Neural cell (in vitro differentiated cells): ENCODE measurements at regions not wholly inside any gene's neighbourhood (a gene's known extent, or its start where the extent isn't known, plus 50 kb on each side); places are given as distances from the start of the nearest gene placed in this dataset.

Experiments used
- H2AFZ ChIP-seq: fragments of 200-600, 300-800 bp; sonication (generic), shearing (Covaris generic); 2 replicates; pipeline ENCODE4 v1.6.0; 2014; ENCODE audit warnings: low read depth, mild to moderate bottlenecking, antibody characterized with exemption, low read length, moderate library complexity
- H3F3A ChIP-seq: fragments of 200-600 bp; shearing (Covaris generic); 2 replicates; pipeline ENCODE4 v1.6.1; 2016; ENCODE audit warnings: mild to moderate bottlenecking, moderate library complexity, mixed read lengths, antibody characterized with exemption, low read length; ENCODE audit not compliant: insufficient read depth, poor library complexity, severe bottlenecking
- H3K27ac ChIP-seq: fragments of 200-600, 300-800 bp; sonication (generic), shearing (Covaris generic); 2 replicates; pipeline ENCODE4 v1.5.1; 2014; ENCODE audit warnings: mild to moderate bottlenecking, low read length, moderate library complexity
- H3K27me3 ChIP-seq: fragments of 300-800, 200-600 bp; sonication (generic), shearing (Covaris generic); 2 replicates; pipeline ENCODE4 v1.6.0; 2014; ENCODE audit warnings: mild to moderate bottlenecking, low read depth, low read length, moderate library complexity; ENCODE audit not compliant: insufficient read depth
- H3K36me3 ChIP-seq: fragments of 300-800, 200-600 bp; sonication (generic), shearing (Covaris generic); 2 replicates; pipeline ENCODE4 v1.5.1; 2014; ENCODE audit warnings: mild to moderate bottlenecking, antibody characterized with exemption, low read length, moderate library complexity; ENCODE audit not compliant: insufficient read depth
- H3K4me2 ChIP-seq: fragments of 300-800, 200-600 bp; sonication (generic), shearing (Covaris generic); 2 replicates; pipeline ENCODE4 v1.6.0; 2014; ENCODE audit warnings: mild to moderate bottlenecking, low read length
- H3K4me3 ChIP-seq: fragments of 300-800, 200-600 bp; sonication (generic), shearing (Covaris generic); 2 replicates; pipeline ENCODE4 v1.5.1; 2014; ENCODE audit warnings: mild to moderate bottlenecking, low read length, moderate library complexity
- H3K79me2 ChIP-seq: fragments of 200-600 bp; shearing (Covaris generic); replicated peaks from 2 replicates; pipeline ENCODE4 v1.6.0; 2014; ENCODE audit warnings: mild to moderate bottlenecking, low read length, moderate library complexity; ENCODE audit not compliant: insufficient read depth
- H3K9ac ChIP-seq: fragments of 300-800, 200-600 bp; sonication (generic), shearing (Covaris generic); 2 replicates; pipeline ENCODE4 v1.6.1; 2016; ENCODE audit warnings: mild to moderate bottlenecking, low read length, mixed read lengths
- H3K9me2 ChIP-seq: fragments of 200-600 bp; shearing (Covaris generic); 2 replicates; pipeline ENCODE4 v1.6.1; 2016; ENCODE audit warnings: mild to moderate bottlenecking, low read length, mixed read lengths; ENCODE audit not compliant: insufficient read depth
- H3K9me3 ChIP-seq: fragments of 200-600, 300-800 bp; sonication (generic), shearing (Covaris generic); 2 replicates; pipeline ENCODE4 v1.6.1; 2016; ENCODE audit warnings: mild to moderate bottlenecking, mixed run types, low read length, moderate library complexity, mixed read lengths
- H4K20me1 ChIP-seq: fragments of 200-600 bp; shearing (Covaris generic); 2 replicates; pipeline ENCODE4 v1.6.1; 2016; ENCODE audit warnings: mild to moderate bottlenecking, mixed run types; ENCODE audit not compliant: insufficient read depth
- EP300 ChIP-seq: fragments of 450-650 bp; conservative IDR thresholded peaks from 2 replicates; pipeline ENCODE4 v1.6.1; 2014; ENCODE audit warnings: antibody characterized with exemption, mild to moderate bottlenecking, moderate library complexity; ENCODE audit not compliant: poor library complexity, severe bottlenecking
- EZH2 ChIP-seq: fragments of 200-600, 300-800 bp; shearing (Covaris generic), sonication (generic); IDR thresholded peaks from 2 replicates; pipeline ENCODE4 v1.6.1; 2014; ENCODE audit warnings: antibody characterized with exemption, low read length, borderline replicate concordance, mild to moderate bottlenecking; ENCODE audit not compliant: insufficient read depth, poor library complexity, severe bottlenecking
- MXI1 ChIP-seq: fragments of 450-650 bp; conservative IDR thresholded peaks from 2 replicates; pipeline ENCODE4 v1.6.1; 2014; ENCODE audit warnings: antibody characterized with exemption, mild to moderate bottlenecking; ENCODE audit not compliant: poor library complexity, severe bottlenecking
- POLR2AphosphoS5 ChIP-seq: IDR thresholded peaks from 2 replicates; pipeline ENCODE4 v1.6.1; 2012
- RAD21 ChIP-seq: fragments of 450-650 bp; conservative IDR thresholded peaks from 2 replicates; pipeline ENCODE4 v1.6.1; 2014; ENCODE audit warnings: antibody characterized with exemption, mild to moderate bottlenecking, moderate library complexity
- SMC3 ChIP-seq: fragments of 450-650 bp; conservative IDR thresholded peaks from 2 replicates; pipeline ENCODE4 v1.6.1; 2014; ENCODE audit warnings: antibody characterized with exemption, mild to moderate bottlenecking, moderate library complexity; ENCODE audit not compliant: poor library complexity
- TAF1 ChIP-seq: IDR thresholded peaks from 2 replicates; pipeline ENCODE4 v1.6.1; 2012; ENCODE audit warnings: low read depth
- TF ChIP-seq, protein P1 (sequence below): fragments of 450-650 bp; IDR thresholded peaks from 2 replicates; pipeline ENCODE4 v1.5.1; 2014; ENCODE audit warnings: antibody characterized with exemption, mild to moderate bottlenecking, moderate library complexity; ENCODE audit not compliant: poor library complexity, severe bottlenecking
- TF ChIP-seq, protein P2 (sequence below): IDR thresholded peaks from 2 replicates; pipeline ENCODE4 v1.6.1; 2012; ENCODE audit warnings: borderline replicate concordance

DNA sequence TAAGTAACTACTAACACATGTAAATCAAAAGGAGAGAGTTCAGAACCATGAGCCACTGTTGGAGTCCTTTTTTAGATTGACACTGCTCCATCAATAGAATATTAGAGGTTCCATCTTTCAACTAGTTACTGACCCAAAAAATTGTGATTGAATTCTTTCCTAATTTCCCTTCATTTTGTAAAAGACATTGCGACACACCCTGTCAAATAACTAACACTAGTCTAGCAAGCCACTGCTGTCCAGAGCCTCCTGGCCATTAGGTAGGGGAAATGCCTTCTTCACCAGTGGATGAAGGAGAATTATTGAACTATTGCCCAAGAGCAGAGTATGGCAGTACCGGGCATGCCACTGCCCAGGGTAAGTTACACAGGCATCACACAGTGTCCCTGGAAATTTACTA, 282.3 kb downstream of the FOXA2 start:
- Histone ChIP-seq H3K27me3 (no peaks in the 10 kb centered on the region), H3K9ac (no peak overlapping the region), H3K79me2 (no peaks in the 10 kb centered on the region), H3K27ac (no peak overlapping the region), H3K9me3 (no peaks in the 10 kb centered on the region), H3K36me3 (no peaks in the 10 kb centered on the region), H4K20me1 (no peaks in the 10 kb centered on the region), H3K9me2 (no peaks in the 10 kb centered on the region), H3K4me2 (no peak overlapping the region), H3K4me3 (no peak overlapping the region), H2AFZ (no peak overlapping the region), H3F3A (no peaks in the 10 kb centered on the region)
- TF ChIP-seq RAD21 (no peak), EZH2 (no peak), TAF1 (no peak), EP300 (no peak), MXI1 (no peak), SMC3 (no peak), POLR2AphosphoS5 (no peak)
- TF ChIP-seq, protein P1, sequence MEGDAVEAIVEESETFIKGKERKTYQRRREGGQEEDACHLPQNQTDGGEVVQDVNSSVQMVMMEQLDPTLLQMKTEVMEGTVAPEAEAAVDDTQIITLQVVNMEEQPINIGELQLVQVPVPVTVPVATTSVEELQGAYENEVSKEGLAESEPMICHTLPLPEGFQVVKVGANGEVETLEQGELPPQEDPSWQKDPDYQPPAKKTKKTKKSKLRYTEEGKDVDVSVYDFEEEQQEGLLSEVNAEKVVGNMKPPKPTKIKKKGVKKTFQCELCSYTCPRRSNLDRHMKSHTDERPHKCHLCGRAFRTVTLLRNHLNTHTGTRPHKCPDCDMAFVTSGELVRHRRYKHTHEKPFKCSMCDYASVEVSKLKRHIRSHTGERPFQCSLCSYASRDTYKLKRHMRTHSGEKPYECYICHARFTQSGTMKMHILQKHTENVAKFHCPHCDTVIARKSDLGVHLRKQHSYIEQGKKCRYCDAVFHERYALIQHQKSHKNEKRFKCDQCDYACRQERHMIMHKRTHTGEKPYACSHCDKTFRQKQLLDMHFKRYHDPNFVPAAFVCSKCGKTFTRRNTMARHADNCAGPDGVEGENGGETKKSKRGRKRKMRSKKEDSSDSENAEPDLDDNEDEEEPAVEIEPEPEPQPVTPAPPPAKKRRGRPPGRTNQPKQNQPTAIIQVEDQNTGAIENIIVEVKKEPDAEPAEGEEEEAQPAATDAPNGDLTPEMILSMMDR = no peak
- TF ChIP-seq, protein P2, sequence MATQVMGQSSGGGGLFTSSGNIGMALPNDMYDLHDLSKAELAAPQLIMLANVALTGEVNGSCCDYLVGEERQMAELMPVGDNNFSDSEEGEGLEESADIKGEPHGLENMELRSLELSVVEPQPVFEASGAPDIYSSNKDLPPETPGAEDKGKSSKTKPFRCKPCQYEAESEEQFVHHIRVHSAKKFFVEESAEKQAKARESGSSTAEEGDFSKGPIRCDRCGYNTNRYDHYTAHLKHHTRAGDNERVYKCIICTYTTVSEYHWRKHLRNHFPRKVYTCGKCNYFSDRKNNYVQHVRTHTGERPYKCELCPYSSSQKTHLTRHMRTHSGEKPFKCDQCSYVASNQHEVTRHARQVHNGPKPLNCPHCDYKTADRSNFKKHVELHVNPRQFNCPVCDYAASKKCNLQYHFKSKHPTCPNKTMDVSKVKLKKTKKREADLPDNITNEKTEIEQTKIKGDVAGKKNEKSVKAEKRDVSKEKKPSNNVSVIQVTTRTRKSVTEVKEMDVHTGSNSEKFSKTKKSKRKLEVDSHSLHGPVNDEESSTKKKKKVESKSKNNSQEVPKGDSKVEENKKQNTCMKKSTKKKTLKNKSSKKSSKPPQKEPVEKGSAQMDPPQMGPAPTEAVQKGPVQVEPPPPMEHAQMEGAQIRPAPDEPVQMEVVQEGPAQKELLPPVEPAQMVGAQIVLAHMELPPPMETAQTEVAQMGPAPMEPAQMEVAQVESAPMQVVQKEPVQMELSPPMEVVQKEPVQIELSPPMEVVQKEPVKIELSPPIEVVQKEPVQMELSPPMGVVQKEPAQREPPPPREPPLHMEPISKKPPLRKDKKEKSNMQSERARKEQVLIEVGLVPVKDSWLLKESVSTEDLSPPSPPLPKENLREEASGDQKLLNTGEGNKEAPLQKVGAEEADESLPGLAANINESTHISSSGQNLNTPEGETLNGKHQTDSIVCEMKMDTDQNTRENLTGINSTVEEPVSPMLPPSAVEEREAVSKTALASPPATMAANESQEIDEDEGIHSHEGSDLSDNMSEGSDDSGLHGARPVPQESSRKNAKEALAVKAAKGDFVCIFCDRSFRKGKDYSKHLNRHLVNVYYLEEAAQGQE = no peak

DNA sequence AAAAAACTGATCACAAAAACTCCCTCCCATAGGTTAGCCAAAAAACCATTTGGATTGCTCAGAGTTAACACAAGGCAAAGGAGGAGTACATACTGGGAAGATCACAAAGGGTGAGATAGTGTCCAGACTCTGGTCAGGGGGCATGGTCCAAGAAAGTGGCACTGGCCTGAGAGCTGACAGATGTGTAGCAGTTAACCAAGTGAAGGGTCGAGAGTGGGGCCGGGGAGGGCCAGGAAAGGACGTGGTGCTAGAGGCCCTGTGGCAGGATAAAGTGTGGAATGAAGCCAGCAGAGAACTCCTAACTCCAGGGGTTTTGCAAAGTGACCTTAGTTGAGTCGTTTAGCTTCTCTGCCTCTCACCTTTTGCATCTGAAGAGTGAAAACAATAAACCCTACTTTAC, 290.5 kb downstream of the FOXA2 start:
- Histone ChIP-seq H3K79me2 (no peaks in the 10 kb centered on the region), H3K4me3 (no peak overlapping the region), H3K9me2 (no peaks in the 10 kb centered on the region), H3K36me3 (no peaks in the 10 kb centered on the region), H4K20me1 (no peaks in the 10 kb centered on the region), H2AFZ (no peak overlapping the region), H3K27me3 (no peaks in the 10 kb centered on the region), H3K27ac (no peak overlapping the region), H3F3A (no peaks in the 10 kb centered on the region), H3K9ac (no peak overlapping the region), H3K4me2 (no peak overlapping the region), H3K9me3 (no peaks in the 10 kb centered on the region)
- TF ChIP-seq, protein P2 = no peak
- TF ChIP-seq POLR2AphosphoS5 = no peak
- TF ChIP-seq EP300 = no peak
- TF ChIP-seq, protein P1 = no peak
- TF ChIP-seq SMC3 = no peak
- no peak for TF ChIP-seq RAD21
- no peak for TF ChIP-seq TAF1
- TF ChIP-seq EZH2 = no peak
- TF ChIP-seq MXI1 = no peak
